A673 (cell line): ENCODE measurements at regions not wholly inside any gene's neighbourhood (a gene's known extent, or its start where the extent isn't known, plus 50 kb on each side); places are given as distances from the start of the nearest gene placed in this dataset.

Experiments
- BruUV-seq: library from RNA; stranded (reverse); fragments of 400-500 nt; replicated peaks from 2 replicates; lab custom pipeline; 2021; lab: Mats Ljungman, UMichigan
- CTCF ChIA-PET: fragments of 300-600 bp; sonication (Branson Sonifier 250); formaldehyde crosslinking; loops from one replicate; lab custom pipeline; 2022; ENCODE audit warnings: antibody characterized with exemption; lab: Charles Lee
- POLR2A ChIA-PET: fragments of 300-600 bp; sonication (Branson Sonifier 250); formaldehyde crosslinking; loops from one replicate; lab custom pipeline; 2022; ENCODE audit warnings: antibody characterized with exemption; ENCODE audit not compliant: low non-redundant PET; lab: Charles Lee
- DNase-seq: peaks from one replicate; pipeline ENCODE4 v3.0.0-alpha.2; 2015; ENCODE audit warnings: low spot score
- H3K27ac ChIP-seq: fragments of 200-600 bp; sonication (generic); 2 replicates; pipeline ENCODE4 v1.5.1; 2016; ENCODE audit warnings: mixed run types, low read depth, mild to moderate bottlenecking, mixed read lengths, antibody characterized with exemption, low read length; ENCODE audit not compliant: poor library complexity, severe bottlenecking
- H3K27me3 ChIP-seq: fragments of 200-600 bp; sonication (generic); replicated peaks from 2 replicates; pipeline ENCODE4 v1.6.1; 2017; ENCODE audit warnings: mixed run types, low read depth, mild to moderate bottlenecking, mixed read lengths, antibody characterized with exemption, low read length; ENCODE audit not compliant: insufficient read depth, poor library complexity
- H3K36me3 ChIP-seq: fragments of 200-600 bp; sonication (generic); 2 replicates; pipeline ENCODE4 v1.6.1; 2016; ENCODE audit warnings: mixed run types, mild to moderate bottlenecking, mixed read lengths, antibody characterized with exemption, low read length; ENCODE audit not compliant: insufficient read depth, poor library complexity, severe bottlenecking
- H3K4me1 ChIP-seq: fragments of 200-600 bp; sonication (generic); 2 replicates; pipeline ENCODE4 v1.6.1; 2017; ENCODE audit warnings: mixed run types, mild to moderate bottlenecking, mixed read lengths, antibody characterized with exemption, low read length; ENCODE audit not compliant: insufficient read depth, poor library complexity, severe bottlenecking
- H3K4me3 ChIP-seq: fragments of 200-600 bp; sonication (generic); 2 replicates; pipeline ENCODE4 v1.5.1; 2016; ENCODE audit warnings: low read depth, mixed run types, mild to moderate bottlenecking, mixed read lengths, low read length; ENCODE audit not compliant: poor library complexity, severe bottlenecking
- H3K9me3 ChIP-seq: fragments of 200-600 bp; sonication (generic); 2 replicates; pipeline ENCODE4 v1.6.1; 2016; ENCODE audit warnings: mixed run types, low read depth, mild to moderate bottlenecking, mixed read lengths, antibody characterized with exemption, low read length; ENCODE audit not compliant: poor library complexity, severe bottlenecking
- CTCF ChIP-seq: fragments of 300-800, 200-600 bp; sonication (generic); conservative IDR thresholded peaks from 2 replicates; pipeline ENCODE4 v1.5.1; 2017; ENCODE audit warnings: low read depth, mild to moderate bottlenecking, antibody characterized with exemption, low read length, moderate library complexity, mixed read lengths
- EZH2 ChIP-seq: fragments of 200-600 bp; sonication (generic); IDR thresholded peaks from 2 replicates; pipeline ENCODE4 v1.6.1; 2017; ENCODE audit warnings: borderline replicate concordance, low read depth, mild to moderate bottlenecking, mixed read lengths, antibody characterized with exemption, low read length; ENCODE audit not compliant: poor library complexity, severe bottlenecking
- intact Hi-C: fragments of 100-400 bp; cut with micrococcal nuclease; formaldehyde crosslinking; loops from one replicate; pipeline ENCODE4 v1.10.0; 2022; ENCODE audit not compliant: unreplicated experiment

- Histone ChIP-seq H3K36me3 (no peaks in the 10 kb centered on the region), H3K9me3 (no peaks in the 10 kb centered on the region), H3K27me3 (no peaks in the 10 kb centered on the region), H3K27ac (no peak overlapping the region), H3K4me1 (peaks cover 5% of the 10 kb centered on the region), H3K4me3 (no peak overlapping the region)
- POLR2A ChIA-PET, result no interaction called here
- CTCF ChIA-PET, result no interaction called here
- no TSS peak for BruUV-seq
- DNase-seq, result no peak
- intact Hi-C loops, result no loop called here
- TF ChIP-seq CTCF (no peak), EZH2 (no peak)
Measured at GRCh38 chr1:69086148-69086547, 481.6 kb upstream of the LRRC7 start.

- CTCF ChIA-PET, result no interaction called here
- intact Hi-C loops, result no loop called here
- no TSS peak for BruUV-seq
- Histone ChIP-seq H3K36me3 (no peaks in the 10 kb centered on the region), H3K4me3 (no peak overlapping the region), H3K4me1 (no peaks in the 10 kb centered on the region), H3K27me3 (no peaks in the 10 kb centered on the region), H3K27ac (no peak overlapping the region), H3K9me3 (no peaks in the 10 kb centered on the region)
- TF ChIP-seq CTCF (no peak), EZH2 (no peak)
- POLR2A ChIA-PET, result no interaction called here
- DNase-seq, result no peak
Measured at GRCh38 chr1:69088571-69088970, 479.2 kb upstream of the LRRC7 start.

DNA sequence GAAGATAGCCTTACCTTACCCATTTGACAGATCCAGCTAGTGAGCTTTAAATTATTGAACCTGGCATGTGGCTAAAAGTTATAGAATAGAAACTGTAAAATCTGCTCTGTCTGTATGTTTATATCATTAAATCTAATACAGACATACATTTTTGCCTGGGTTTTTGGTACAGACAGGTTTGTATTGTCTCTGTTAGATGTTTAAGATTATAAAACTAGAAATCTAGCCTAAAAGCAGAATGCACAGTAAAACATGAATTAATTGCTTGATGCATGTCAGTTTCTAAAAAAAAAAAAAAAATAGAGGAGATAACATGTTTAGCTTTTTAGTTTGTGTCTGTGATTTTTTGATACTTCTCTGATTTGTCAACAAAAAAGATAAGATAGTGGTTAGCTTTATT lies 477.6 kb upstream of the LRRC7 start:
- ChIA-PET CTCF (no interaction called here), POLR2A (no interaction called here)
- TF ChIP-seq EZH2, result no peak
- TF ChIP-seq CTCF, result no peak
- no peak for DNase-seq
- H3K36me3 ChIP-seq, result no peaks in the 10 kb centered on the region
- no peak overlapping the region for H3K27ac ChIP-seq
- H3K9me3 ChIP-seq, result no peaks in the 10 kb centered on the region
- no peak overlapping the region for H3K4me3 ChIP-seq
- intact Hi-C loops, result no loop called here
- H3K4me1 ChIP-seq, result no peaks in the 10 kb centered on the region
- no TSS peak for BruUV-seq
- H3K27me3 ChIP-seq, result no peaks in the 10 kb centered on the region
